Fibroblast of skin of back (primary cell): ENCODE measurements at regions not wholly inside any gene's neighbourhood (a gene's known extent, or its start where the extent isn't known, plus 50 kb on each side); places are given as distances from the start of the nearest gene placed in this dataset.
"Not testable (repeated sequence)": the region's sequence is repeated elsewhere in the genome, so short reads cannot be mapped to it uniquely, and the experiment has no call there.

Source experiments
- DNase-seq: peaks from one replicate; pipeline ENCODE4 v3.0.0-alpha.2; 2013

DNA sequence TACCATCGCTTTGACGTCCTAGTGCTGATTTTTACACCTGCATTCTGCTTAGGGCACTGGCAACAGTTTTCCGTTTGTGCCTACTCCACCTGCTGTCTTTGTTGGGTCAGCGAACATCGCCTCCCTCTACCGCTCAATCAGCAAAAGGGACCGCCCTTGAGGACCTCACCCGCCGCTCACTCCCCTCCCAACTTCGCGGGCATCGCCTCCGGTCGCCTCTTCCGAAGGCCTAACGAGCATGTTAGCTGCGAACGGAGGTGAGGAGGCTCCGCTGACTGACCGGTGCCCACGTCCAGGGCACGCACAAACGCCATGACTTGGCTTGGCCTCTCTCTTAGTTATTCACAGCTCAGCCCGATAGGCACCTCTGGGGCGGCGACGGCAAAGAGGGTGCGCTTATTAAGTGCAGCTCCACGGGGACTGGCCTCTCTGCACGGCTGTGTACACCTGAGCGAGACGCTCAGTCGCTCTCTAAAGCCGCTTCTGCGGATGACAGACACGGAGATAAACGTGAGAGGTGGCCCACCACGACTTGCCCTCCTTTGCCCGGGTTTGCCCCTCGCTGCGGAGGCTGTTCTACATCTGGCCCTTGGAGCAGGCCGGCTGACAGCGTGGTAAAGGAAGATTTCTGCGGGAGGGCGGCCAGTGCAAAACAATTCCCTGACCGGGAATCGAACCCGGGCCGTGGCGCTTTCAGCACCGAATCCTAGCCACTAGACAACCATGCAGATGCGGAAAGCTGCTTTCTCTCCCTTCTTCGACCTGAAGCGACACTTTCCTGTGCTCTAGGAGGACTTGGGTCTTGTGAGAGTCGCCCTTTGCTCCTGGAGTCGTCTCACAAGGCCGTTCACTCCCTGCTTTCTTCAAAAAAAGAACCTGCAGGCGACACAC is 81.6 kb upstream of the FCGR1A start:
- DNase-seq = not testable (repeated sequence)

DNA sequence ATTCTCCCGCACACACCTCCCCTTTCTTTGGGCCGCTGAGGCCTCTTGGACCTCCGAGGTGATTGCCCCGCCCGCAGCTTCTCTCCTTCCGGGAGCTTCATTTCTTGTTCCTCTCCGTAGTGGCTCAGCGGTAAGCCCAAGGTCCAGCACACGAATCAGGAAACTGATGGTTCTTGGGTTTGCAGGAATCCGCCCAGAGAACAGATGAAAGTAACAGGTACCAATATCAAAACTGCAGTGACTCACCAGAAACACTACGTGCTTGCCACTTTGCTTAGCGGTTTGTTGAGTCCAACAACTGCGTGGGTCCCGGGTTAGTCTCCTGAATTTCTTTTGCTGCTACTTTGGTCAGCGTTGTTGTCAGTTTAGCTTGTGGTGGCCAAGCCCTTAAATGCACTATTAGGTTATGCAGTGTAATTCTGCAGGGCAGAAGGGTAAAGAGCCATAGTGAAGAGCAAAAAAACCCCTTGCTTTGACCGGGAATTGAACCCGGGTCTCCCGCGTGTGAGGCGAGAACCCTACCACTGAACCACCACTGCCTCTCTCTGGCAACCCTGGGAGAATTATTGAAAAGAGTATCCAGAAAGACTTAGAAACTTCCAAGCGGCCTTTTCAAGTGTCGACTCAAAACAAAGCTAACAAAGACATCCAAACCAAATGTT is 74.2 kb upstream of the FCGR1A start:
- peak; percentile 71 for DNase-seq

DNA sequence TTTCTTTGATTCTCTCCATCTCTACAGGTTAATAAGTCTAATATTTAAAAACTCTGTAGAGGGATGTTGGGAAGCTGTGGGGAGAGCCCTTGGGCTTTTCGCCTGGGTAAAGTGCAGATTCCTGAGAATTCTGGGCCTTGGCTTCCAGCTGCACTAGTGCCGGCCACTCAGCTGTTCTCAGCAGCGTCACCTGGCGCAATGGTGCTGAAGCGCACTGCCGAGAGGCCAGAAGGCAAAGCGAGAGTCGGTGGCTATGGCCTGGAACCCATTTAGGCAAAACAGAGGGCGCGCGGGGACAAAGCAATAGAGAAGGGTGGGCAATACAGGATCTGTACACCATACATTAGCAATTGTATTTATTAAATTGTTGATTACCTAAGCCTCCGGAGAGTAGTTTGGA is 70.8 kb upstream of the FCGR1A start:
- not testable (repeated sequence) for DNase-seq

DNA sequence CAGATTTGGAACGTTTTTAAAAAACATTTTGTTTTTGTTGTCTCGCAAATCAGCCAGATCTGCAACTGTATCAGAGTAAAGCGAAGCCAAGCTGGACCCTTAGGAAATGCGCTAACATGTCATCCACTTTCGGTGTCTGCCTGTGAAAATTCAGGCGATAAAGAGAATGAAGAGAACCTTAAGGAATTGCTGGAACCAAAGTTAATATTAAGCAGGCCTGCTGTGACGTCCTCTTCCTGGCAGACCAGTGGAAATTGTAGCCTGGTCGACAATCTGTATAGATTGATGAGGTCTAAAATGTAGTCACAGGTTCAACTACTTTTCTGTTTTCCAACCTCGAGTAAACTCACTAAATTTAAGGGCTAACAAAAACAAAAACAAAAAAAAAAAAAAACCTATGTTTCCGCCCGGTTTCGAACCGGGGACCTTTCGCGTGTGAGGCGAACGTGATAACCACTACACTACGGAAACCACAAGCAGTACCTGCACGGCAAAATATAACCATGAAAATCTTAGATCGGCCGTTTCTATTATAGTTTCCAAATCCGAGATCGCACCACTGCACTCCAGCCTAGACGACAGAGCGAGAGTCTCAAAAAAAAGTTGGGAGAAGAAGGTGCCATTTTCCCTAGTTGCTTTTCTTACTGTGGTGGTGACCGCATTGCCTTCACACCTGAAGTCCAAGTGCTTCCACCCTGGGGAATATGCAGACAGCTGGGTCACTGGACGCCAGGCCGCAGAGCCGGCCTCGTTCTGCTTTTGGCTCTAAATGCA is 70.2 kb upstream of the FCGR1A start:
- DNase-seq = peak; percentile 48

DNA sequence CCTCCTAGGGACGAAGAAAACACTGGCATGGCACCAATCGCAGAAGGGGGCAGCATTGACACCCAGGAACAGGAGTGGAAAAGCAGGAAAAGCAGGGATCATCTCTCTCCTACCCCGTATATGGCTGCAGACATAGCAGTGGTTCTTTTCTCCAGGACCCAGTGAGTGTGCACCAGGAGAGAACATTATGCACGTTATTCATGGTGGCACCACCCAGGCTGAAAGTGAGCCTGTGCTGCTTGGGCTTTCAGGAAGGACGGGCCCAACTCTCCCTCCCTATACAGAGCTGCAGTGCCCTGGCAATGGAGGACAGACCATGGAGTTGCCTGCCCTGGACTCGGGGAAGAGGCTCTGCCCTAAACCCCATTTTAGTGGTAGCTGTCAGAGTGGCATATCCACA is 69.0 kb upstream of the FCGR1A start:
- DNase-seq = not testable (repeated sequence)

DNA sequence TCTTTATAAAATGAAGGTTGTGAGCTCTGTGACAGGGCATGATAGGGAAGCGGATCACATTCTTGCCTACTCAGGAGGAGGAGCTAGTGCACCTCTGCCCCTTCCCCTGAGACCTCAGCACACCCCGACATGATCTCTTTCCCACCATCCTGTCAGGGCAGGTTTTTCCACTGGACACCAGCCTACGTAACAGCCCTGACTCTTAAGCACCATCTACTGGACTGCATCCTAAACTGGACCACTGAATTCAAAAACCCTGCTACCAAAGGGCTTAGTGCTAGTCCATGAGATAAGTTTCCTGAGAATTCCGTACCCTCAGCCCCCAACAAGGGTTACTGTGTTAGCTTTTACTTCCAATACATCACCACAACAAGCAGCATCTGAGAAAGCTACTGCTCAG is 68.5 kb upstream of the FCGR1A start:
- DNase-seq = not testable (repeated sequence)

DNA sequence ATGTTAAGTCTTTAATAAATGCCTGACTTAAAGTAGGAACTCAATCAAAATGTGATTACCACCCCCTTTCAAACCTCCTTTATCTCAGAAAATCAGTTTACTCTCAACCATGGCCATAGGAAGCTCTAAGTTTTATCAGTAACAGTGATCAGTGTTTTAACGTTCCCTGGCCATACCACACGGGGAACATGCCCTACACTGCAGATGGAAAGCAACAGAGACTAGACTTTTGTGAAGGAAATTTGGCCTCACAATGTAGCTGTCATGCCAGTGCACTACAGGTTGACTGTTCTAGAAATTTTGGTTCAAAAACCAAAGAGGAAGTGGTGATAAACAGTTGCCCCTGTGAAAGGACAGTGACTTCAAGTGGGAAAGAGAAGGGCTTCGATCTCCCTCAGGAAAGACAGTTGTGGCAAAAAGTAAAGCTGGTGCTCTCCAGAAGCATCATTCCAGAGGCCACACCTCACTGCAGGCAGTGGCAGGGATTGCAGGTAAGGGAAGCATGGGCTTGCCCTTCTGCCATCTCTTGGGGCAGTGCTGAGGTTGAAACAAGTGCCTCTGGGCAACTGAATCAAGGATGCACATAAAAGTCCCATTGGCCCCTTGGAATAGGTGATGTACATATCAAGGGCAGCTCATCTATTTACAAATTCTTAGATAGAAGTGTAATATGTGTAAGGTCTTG is 57.7 kb upstream of the FCGR1A start:
- DNase-seq = not testable (repeated sequence)

DNA sequence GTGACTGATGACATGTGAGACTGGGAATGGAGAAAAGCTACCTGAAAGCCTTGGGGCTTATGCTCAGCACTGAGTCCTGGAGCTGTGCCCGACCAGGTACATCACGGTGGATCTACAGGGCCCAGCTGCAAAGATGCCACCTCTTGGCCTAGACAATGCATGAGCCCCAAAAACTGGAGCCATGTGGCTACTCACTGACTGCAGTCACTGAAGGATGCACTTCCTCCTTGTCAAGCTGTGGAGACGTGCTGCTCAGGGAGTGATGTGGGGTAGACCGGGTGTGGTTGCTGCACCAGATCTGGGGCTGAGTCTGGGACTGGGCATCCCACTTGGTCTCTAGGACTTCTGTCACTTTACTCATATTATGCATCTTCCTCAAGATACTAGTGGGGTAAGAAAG is 55.8 kb upstream of the FCGR1A start:
- not testable (repeated sequence) for DNase-seq

DNA sequence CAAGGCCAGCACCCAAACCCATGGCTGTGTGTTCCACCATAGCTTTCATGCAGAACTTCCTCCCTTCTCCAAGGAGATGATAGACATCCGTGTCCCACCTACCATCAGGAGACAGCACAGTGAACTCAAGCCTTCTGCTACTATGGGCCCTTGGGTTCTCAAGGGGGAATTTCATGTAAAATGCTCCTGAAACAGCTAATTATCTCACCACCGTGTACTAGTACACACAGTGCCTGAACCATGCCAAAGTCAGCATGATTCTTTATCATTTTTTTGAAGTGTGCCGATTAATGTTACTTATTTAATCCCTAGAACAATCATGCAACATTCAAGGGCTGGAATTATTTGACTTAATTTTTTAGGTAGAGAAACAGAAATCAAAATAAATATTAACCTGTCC is 53.9 kb upstream of the FCGR1A start:
- not testable (repeated sequence) for DNase-seq
